GM18498 (cell line): ENCODE measurements at regions not wholly inside any gene's neighbourhood (a gene's known extent, or its start where the extent isn't known, plus 50 kb on each side); places are given as distances from the start of the nearest gene placed in this dataset.
"Not testable (repeated sequence)": the region's sequence is repeated elsewhere in the genome, so short reads cannot be mapped to it uniquely, and the experiment has no call there.

Experiments used
- ATAC-seq: cut with Tn5 transposase; IDR thresholded peaks from one replicate; pipeline ENCODE4 v1.9.1; 2021; ENCODE audit warnings: mild to moderate bottlenecking, moderate library complexity; ENCODE audit not compliant: unreplicated experiment

GRCh38 chr6:104676679-104677078, 183.0 kb downstream of the HACE1 start:
- ATAC-seq = not testable (repeated sequence)

GRCh38 chr6:104675161-104675560, 184.6 kb downstream of the HACE1 start:
- not testable (repeated sequence) for ATAC-seq

GRCh38 chr6:104673078-104673477, 186.6 kb downstream of the HACE1 start:
- not testable (repeated sequence) for ATAC-seq

- ATAC-seq = not testable (repeated sequence)
Observed at GRCh38 chr6:104671591-104671891, 188.2 kb downstream of the HACE1 start.

GRCh38 chr6:104670834-104671590, 188.7 kb downstream of the HACE1 start:
- not testable (repeated sequence) for ATAC-seq

- no peak for ATAC-seq
Observed at GRCh38 chr6:104669483-104669882, 190.2 kb downstream of the HACE1 start.

- no peak for ATAC-seq
Observed at GRCh38 chr6:104656235-104656634, 203.5 kb downstream of the HACE1 start.

- no peak for ATAC-seq
Observed at GRCh38 chr6:104653781-104654180, 205.9 kb downstream of the HACE1 start.

GRCh38 chr6:104648347-104648746, 211.4 kb downstream of the HACE1 start:
- ATAC-seq = no peak

- no peak for ATAC-seq
Observed at GRCh38 chr6:104644848-104645247, 214.9 kb downstream of the HACE1 start.

GRCh38 chr6:104642871-104643270, 216.8 kb downstream of the HACE1 start:
- no peak for ATAC-seq

GRCh38 chr6:104640761-104641160, 219.0 kb downstream of the HACE1 start:
- ATAC-seq = no peak

- ATAC-seq = no peak
Observed at GRCh38 chr6:104640150-104640700, 219.5 kb downstream of the HACE1 start.

- ATAC-seq = peak; percentile 93
Observed at GRCh38 chr6:104639668-104640067, 220.1 kb downstream of the HACE1 start.

- ATAC-seq = no peak
Observed at GRCh38 chr6:104638841-104639290, 220.9 kb downstream of the HACE1 start.

- no peak for ATAC-seq
Observed at GRCh38 chr6:104633125-104633524, 226.6 kb downstream of the HACE1 start.

GRCh38 chr6:104632588-104632987, 227.1 kb downstream of the HACE1 start:
- no peak for ATAC-seq

- ATAC-seq = no peak
Observed at GRCh38 chr6:104630955-104631354, 228.8 kb downstream of the HACE1 start.

GRCh38 chr6:104630522-104630921, 229.2 kb downstream of the HACE1 start:
- ATAC-seq = no peak

- ATAC-seq = no peak
Observed at GRCh38 chr6:104629826-104630225, 229.9 kb downstream of the HACE1 start.

- ATAC-seq = no peak
Observed at GRCh38 chr6:104625536-104625935, 234.2 kb downstream of the HACE1 start.

- ATAC-seq = no peak
Observed at GRCh38 chr6:104623052-104623690, 236.5 kb downstream of the HACE1 start.
